ENCODE measurements at regions not wholly inside any gene's neighbourhood (a gene's known extent, or its start where the extent isn't known, plus 50 kb on each side); places are given as distances from the start of the nearest gene placed in this dataset.
"Not testable (repeated sequence)": the region's sequence is repeated elsewhere in the genome, so short reads cannot be mapped to it uniquely, and the experiment has no call there.

DNA sequence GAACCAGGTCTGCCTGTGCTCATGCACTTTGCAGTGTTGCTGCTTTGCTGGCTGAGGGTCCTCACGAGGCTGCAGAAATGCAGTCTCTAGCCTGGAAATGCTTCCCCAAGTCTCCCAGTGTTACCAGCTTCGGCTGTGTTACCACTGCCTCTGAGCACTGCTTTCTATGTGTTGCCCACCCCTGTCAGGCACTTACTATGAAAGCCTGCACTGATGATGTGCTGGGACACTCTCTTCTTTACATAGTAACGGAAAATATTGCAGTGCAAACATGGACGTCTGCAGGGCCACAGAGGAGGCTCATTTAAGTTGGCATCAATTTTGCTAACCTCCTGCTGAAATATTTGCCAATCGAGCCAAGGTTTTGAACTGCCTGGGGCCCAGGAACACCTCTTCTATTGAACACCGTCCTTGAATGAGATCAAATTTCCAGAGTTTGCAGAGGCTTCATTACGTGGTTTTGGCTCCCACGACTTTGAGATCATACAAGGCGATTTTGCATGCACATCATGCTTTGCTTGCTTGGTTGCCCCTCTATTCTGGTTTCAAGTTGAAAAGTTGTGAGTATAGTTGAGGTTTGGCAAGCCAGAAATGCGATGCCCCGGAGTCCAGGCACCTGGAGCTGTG lies 404.7 kb upstream of the PODXL start:
- no peak for DNase-seq (ENCODE audit: low read depth in 2 of 2)

DNA sequence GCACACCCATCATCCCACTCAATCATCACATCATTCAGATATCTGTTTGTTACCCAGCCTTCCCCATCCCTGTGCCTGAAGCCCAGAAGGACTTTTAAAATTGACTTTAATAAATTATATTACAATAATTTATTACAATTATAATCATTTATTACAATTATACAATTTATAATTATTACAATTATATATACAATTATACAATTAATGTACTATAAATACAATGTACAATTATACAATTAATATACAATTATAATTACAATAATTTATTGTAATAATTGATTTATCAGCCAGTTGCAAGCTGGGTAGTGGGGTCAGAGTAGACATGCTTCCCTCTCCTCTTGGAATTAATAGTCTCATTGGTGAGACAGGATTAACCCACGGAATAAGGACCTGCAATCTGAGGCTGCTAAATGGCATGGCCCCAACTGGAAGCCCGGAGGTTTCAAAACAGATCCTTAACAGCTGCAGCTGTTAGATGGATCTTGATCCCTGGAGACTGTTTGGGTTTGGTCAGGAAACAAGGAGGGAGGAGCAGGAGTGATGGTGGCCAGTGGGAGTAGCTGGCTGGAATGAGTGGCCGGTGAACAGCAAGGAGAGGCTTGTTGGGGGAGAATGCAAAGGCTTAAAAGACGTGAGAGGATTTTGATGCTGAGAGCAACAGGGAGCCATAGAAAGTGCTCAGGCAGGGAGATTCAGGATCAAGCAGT lies 402.8 kb upstream of the PODXL start:
- DNase-seq (ENCODE audit: low read depth in 2 of 2) = no peak

DNA sequence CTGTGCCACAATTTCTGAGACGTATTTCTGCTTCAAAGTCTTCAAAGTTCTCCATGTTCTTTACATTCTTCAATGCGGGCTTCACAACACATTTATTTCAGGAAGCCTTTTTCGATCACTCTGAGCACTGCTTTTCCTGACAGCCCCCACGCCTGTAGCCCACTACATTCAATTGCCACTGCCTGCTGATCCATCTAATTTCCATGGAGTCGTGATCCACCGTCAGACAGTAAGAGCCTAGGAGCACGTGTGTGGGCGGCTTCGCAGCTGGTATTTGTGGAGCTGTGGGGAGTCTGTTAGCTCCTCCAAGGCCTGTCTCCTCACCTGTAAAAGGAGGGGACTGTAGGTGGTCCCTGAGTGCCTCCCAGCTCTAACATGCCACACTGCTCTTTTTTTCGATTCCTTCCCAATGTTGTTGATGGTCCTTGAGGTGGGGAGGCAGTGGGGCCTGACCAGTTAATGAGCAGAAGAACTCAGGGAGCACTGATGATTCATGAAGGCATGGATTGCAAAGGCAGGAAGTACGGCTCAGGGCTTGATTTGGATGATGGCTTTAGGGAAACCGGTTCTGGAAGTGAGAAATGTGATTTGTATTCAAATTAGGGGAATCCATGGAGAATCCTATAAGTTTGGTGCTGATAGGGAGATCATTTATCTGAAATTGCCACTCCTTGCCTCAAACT lies 401.1 kb upstream of the PODXL start:
- no peak for DNase-seq (ENCODE audit: low read depth in 2 of 2)

- DNase-seq (ENCODE audit: low read depth in 2 of 2) = no peak
Measured at GRCh38 chr7:131956864-131957263, 400.4 kb upstream of the PODXL start.

DNA sequence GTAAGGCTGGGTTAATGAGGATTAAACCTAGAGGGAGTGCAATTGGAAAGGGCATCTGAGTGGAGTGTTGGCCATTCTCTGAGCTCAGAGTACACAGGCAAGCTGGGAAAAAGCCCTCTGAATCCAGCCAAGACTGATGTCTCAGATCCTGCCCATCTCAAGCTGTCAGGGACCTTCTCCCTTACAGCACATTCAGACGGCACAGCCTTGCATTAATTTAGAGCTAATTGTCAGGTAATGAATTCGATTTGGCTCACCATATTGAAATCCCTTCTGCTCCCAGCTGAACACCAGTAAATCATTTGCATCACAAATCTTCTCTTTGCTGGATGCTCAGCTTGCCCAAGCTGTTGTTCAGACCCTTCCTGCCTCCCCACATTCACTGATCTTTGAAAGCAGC lies 399.3 kb upstream of the PODXL start:
- DNase-seq (ENCODE audit: low read depth in 2 of 2) = no peak

GRCh38 chr7:131953184-131953583 lies 396.8 kb upstream of the PODXL start:
- no peak for DNase-seq (ENCODE audit: low read depth in 2 of 2)

- no peak for DNase-seq (ENCODE audit: low read depth in 2 of 2)
Measured at GRCh38 chr7:131952365-131952764, 395.9 kb upstream of the PODXL start.

DNA sequence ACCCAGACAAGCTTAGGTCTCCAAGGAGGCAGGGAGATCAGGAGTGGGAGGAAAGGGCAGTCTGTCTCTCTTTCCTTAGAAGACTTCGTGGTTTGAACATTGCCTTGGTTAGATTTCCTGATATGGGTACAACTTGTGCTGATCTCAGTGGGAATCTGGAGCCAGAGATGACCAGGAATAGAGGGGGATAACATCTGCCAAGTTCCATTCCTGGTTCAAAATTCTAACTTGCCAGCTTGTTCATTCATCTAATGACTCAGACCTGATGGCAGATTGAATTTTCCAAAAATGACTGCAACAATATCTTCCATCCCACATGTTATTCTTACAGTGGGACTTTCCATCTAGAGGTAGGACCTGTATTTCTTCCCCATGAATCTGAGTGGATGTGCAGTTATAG lies 394.3 kb upstream of the PODXL start:
- DNase-seq (ENCODE audit: low read depth in 2 of 2) = no peak

DNA sequence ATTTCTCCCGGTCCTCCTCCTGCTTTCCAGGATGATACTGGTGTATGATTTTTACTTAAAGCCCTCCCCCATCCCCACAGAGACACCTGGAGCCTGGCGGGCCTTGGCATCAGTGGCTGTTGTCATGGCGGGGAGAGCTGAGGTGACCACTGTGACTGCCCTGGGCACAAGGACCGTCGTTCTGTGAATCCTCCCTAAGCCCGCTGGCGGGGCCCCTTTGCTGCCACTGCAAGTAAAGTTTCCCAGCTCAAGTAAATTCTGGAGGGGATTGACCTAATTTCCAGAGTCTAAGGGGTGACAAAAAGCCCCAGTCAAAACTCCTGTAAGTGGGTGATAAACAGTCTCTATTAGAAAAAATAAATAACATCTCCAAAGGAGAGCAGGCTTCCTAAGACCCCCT lies 393.2 kb upstream of the PODXL start:
- DNase-seq (ENCODE audit: low read depth in 2 of 2) = no peak

GRCh38 chr7:131948434-131949053 lies 392.1 kb upstream of the PODXL start:
- no peak for DNase-seq (ENCODE audit: low read depth in 2 of 2)

DNA sequence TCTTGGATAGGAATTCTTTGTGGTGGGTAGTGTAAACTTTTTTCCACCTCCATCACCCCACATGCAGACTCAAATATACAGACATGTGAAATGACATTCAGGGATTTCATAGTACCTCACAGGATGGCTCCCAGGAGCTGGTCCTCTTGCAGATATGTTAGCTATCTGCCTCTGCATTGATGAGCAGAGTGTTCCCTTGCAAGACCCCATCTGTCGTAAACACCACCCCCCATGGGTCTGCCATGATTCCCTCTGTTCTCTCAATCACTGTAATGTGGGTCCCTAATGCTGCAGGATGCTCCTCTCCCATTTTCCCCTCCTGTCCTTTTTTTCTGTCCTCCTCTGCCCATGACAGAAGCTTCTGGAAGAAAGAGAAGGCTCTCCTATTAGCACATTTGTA lies 391.2 kb upstream of the PODXL start:
- no peak for DNase-seq (ENCODE audit: low read depth in 2 of 2)

DNA sequence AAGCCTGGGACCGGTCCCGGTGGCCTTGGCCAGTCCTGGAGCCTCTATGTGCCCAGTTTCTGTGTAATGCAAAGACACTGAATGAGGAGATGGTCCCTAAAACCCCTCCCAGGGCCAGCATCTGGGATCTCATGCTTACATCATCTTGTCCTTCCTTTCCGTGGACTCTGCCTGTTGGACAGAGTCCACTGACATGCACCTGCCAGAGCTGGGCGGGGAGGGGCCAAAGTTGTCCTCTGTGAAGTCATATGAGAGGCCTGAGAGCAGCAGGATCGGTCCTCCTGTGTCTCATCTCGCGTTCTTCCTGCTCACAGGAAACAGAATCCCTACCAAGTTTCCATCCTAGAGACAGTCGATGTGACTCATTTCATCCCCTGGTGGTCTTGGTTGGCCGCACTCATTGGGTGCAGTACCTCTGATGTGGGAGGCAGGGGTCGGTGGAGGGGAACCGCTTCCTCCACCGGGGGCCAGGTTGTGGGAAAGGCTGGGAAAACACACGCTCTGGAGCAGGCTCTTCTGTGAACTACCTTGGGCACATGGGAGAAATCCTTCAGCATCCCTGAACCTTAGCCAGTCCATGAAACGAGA lies 389.6 kb upstream of the PODXL start:
- no peak for DNase-seq (ENCODE audit: low read depth in 2 of 2)

DNA sequence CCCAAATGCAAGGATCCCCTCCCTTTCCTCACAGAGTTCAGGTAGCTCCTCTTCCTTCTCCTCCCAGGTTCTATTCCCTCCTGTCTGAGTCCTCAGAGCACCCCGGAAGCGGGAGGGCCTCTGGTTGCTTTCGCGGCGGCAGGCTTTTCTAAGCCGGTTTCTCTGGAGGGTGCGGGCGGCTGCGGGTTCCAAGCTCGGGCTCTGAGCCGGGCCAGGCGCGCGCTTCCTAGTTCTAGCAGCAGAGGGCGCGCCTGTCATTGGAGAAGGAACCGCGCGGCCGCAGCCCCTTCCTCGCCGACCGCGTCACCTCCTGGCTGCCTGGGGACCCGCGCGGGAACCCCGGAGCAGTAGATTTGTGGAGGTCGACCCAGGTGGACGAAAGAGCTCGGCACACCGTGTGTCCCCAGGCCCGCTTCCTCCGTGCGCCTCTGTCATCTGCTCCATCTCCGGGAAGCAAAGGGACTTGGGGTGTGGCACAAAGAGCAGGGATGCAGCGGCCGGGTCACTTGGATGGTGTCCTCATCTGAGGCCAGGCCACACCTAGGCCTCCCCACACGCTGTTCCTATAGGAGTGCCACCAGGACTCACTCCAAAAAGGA lies 389.0 kb upstream of the PODXL start:
- DNase-seq (ENCODE audit: low read depth in 2 of 2) = no peak

DNA sequence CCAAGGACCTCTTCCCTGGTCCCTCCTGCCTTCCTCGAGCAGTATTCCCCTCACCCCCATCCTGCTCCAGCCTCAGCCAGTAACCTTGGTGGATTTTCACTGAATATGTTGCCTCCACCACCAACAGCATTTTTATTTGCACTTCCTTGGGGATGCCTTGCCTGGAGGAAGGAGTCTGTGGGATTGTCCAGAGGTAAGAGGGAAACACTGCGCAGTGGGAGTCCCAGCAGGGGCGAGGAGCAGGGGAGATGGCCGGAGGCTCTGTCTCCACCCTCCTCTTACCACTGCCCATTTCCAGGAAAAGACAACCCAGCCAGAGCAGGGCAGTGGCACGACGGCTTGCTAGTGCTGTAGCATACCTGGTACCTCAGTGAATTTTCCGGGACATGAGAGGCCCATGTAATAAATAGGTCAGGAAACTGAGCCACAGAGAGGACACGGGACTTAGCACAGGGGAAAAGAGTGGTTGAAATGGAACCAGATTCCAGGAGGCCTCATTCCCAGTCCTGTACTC lies 388.2 kb upstream of the PODXL start:
- DNase-seq (ENCODE audit: low read depth in 2 of 2) = no peak

- no peak for DNase-seq (ENCODE audit: low read depth in 2 of 2)
Measured at GRCh38 chr7:131943646-131944045, 387.2 kb upstream of the PODXL start.

GRCh38 chr7:131943211-131943610 lies 386.8 kb upstream of the PODXL start:
- no peak for DNase-seq (ENCODE audit: low read depth in 2 of 2)

- DNase-seq (ENCODE audit: low read depth in 2 of 2) = no peak
Measured at GRCh38 chr7:131942287-131943150, 386.1 kb upstream of the PODXL start.

- no peak for DNase-seq (ENCODE audit: low read depth in 2 of 2)
Measured at GRCh38 chr7:131941291-131941690, 384.9 kb upstream of the PODXL start.

DNA sequence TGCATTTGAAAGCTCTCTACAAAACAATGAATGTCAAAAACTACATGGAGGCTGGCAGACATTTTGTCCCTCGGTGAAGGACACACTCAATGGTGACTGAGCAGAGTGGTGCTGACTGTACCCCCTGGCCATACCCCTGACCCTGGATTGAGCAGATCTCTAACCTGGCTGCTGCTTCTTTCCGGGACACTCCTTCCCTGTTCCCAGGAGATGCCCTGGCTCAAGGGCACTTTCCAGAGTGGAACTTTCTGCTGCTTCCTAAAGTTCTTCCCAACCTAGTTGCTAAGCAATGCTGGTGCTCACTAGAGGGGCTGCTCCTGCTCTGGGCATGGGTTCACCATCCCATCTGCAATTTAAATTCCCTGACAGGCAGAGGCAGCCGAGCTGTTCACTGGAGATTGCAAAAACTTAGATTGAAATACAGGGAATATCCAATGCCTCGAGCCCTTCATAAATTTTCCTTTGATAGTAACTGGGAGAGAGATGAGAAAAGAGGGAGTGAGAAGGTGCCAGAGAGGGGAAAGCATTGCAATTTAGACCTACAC lies 384.3 kb upstream of the PODXL start:
- DNase-seq (ENCODE audit: low read depth in 2 of 2) = no peak

DNA sequence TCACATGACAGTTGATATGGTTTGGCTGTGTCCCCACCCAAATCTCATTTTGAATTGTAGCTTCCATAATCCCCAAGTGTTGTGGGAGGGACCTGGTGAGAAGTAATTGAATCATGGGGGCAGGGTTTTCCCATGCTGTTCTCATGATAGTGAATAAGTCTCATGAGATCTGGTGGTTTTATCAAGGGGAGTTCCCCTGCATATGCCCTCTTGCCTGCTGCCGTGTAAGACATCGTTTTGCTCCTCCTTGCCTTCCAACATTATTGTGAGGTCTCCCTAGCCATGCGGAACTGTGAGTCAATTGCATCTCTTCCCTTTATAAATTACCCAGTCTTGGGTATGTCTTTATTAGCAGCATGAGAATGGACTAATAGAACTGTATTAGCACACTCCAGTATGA lies 382.4 kb upstream of the PODXL start:
- DNase-seq (ENCODE audit: low read depth in 2 of 2) = not testable (repeated sequence)
